ENCODE measurements at regions not wholly inside any gene's neighbourhood (a gene's known extent, or its start where the extent isn't known, plus 50 kb on each side); places are given as distances from the start of the nearest gene placed in this dataset.

DNA sequence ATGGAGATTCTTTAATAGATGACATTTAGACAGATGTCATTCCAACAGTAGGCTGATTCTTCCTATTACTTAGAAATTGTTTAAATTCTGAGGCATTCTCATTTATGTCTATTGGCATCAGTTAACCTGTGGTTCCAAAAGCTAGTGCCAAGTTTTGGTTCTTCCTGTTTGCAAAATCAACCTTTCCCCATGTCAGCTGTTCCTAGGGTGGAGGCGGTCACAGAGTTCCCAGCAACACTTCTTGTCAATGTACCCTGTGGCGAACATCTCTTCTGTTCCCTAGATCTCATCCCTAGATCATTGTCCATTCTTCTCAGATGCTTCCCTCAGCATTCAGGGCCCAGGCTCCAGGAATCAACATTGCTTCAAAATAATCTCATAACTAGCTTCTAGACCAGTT, 140.9 kb downstream of the PHLDA1 start:
- TF ChIP-seq, protein P1, sequence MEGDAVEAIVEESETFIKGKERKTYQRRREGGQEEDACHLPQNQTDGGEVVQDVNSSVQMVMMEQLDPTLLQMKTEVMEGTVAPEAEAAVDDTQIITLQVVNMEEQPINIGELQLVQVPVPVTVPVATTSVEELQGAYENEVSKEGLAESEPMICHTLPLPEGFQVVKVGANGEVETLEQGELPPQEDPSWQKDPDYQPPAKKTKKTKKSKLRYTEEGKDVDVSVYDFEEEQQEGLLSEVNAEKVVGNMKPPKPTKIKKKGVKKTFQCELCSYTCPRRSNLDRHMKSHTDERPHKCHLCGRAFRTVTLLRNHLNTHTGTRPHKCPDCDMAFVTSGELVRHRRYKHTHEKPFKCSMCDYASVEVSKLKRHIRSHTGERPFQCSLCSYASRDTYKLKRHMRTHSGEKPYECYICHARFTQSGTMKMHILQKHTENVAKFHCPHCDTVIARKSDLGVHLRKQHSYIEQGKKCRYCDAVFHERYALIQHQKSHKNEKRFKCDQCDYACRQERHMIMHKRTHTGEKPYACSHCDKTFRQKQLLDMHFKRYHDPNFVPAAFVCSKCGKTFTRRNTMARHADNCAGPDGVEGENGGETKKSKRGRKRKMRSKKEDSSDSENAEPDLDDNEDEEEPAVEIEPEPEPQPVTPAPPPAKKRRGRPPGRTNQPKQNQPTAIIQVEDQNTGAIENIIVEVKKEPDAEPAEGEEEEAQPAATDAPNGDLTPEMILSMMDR (IDR thresholded peaks at IDR 0.05): no peak
- TF ChIP-seq POLR2A (IDR thresholded peaks at IDR 0.05): no peak

Measured in thyroid gland (tissue), 4 donors.